ENCODE measurements at regions not wholly inside any gene's neighbourhood (a gene's known extent, or its start where the extent isn't known, plus 50 kb on each side); places are given as distances from the start of the nearest gene placed in this dataset.

- peak; percentile 92 for DNase-seq (ENCODE audit: low read depth)
Observed at GRCh38 chr3:150170852-150171520, 200.3 kb upstream of the PFN2 start.

GRCh38 chr3:150169330-150169940, 198.7 kb upstream of the PFN2 start:
- DNase-seq (ENCODE audit: low read depth), result no peak

GRCh38 chr3:150168698-150169097, 198.0 kb upstream of the PFN2 start:
- DNase-seq (ENCODE audit: low read depth), result peak; percentile 59

- no peak for DNase-seq (ENCODE audit: low read depth)
Observed at GRCh38 chr3:150165396-150166094, 194.8 kb upstream of the PFN2 start.

- DNase-seq (ENCODE audit: low read depth), result no peak
Observed at GRCh38 chr3:150161011-150161410, 190.3 kb upstream of the PFN2 start.

DNA sequence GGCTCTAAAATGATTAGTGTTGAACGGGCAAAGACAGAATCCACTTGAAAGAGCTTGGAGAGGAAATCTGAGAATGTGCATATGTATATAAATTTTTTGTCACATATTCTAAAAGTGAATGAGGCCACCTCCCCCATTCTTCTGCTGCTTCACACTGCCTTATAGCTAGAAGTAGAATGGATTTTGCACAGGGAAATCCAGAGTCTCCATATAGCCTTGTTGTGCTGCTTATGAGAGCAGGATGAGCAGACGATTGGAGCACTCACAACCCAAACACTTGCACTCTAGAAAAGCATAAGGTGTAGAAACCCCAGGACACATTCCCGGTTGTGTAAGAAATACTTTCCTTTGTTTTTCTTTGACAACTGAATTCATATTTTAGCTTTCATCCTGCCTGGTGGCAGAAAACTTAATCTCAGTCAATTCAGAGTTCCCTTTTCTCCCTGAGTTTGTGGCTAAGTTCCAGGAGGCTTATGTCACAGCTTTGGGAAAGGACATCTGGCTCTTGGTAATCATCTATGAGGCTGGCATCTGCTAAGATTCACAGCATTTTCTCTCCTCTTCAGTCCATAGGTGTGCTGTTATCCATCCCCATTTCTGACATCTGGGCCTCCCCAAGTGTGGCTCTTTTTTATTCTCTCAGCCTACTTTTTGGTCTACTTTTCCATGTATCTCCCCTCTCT, 188.4 kb upstream of the PFN2 start:
- DNase-seq (ENCODE audit: low read depth), result peak; percentile 78

DNA sequence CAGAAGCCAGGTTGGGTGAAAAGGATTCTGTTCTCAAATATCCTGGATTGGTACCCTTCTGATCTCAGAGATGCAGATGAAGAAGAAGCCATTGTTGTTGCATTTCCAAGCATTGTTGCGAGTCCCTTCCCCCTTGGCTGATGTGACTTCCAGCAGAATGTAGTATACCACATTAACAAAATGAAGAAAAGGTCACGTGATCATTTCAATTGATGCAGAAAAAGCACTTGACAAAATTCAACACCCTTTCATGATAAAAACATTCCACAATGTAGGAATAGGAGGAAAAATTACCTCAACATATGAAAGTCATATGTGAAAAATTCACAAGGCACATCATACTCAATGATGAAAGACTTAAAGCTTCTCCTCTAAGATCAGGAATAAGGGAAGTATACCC, 181.9 kb upstream of the PFN2 start:
- no peak for DNase-seq (ENCODE audit: low read depth)

GRCh38 chr3:150150633-150151032, 179.9 kb upstream of the PFN2 start:
- DNase-seq (ENCODE audit: low read depth), result no peak

- DNase-seq (ENCODE audit: low read depth), result peak; percentile 78
Observed at GRCh38 chr3:150149651-150150051, 179.0 kb upstream of the PFN2 start.

GRCh38 chr3:150148227-150148626, 177.5 kb upstream of the PFN2 start:
- DNase-seq (ENCODE audit: low read depth), result no peak

DNA sequence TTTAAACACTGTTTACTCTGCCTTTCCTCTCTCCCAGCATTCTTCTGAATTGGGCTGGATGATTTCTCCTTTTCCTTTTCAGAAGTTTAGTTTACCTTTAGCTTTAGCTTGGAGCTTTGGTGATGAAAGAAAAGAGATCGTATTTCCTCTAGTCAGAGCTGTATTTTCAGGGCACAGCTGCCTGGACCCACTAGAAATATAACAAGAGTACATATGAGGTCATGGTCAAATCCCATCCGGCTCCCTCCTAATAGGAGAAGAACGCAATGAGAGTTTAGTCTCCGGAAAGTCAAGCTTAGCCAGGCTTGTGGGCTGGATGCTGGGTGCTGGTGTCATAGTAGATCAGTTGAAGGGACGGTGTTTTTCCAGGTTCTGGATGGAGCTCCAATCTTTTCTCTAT, 177.1 kb upstream of the PFN2 start:
- peak; percentile 93 for DNase-seq (ENCODE audit: low read depth)

DNA sequence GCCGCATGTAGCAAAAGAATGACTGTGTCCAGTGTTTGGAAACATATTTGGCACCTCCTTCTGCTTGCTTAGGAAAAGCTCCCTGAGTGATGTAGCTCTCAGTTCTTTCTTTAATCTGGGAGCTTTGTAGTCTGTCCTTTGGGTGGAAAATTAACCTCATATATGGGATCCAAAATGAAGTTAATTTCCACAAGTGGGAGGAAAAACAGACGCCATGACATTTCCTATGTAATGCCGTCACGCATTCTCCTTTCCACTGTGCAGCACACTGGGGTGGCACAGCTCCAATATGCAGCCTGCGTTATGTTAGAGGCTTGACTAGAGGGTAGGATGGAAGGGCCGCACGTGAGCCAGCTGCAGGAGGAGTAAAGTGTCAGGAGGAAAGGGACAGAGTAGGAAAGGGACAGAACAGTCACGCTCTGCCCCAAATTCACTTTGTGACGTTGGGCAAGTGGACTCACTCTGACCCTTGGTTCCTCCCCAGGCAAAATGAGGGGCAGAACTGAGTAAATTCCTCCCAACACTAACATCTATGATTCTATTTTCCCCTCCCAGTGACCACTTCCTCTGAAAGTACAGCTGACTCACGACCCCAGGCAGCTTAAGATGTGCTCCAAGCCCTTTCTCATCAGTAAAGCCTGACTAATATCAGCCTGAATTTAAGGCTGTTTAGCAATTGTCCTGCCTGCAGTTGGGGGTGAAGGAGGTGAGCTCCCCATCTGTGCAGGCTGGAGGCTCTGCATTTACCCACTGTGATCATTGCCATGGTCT, 176.5 kb upstream of the PFN2 start:
- DNase-seq (ENCODE audit: low read depth), result peak; percentile 82

DNA sequence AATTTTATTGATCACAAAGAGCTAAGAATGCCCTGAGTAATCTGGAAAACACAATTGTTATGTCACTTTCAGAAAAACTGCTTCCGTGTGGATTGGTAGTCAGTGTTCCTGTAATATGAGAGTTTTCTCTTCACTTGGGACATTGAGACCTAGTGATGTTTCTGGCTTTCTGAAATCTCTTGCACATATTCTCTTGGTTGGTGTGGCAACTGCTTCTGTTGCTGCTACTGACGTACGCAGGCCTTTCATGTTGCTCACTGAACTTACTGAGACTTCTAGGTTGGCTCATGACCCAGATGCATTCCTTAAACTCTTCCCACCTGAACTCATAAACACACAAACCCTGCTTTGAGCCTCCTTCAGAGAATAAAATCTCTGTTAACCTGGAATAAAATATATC, 175.0 kb upstream of the PFN2 start:
- no peak for DNase-seq (ENCODE audit: low read depth)

DNA sequence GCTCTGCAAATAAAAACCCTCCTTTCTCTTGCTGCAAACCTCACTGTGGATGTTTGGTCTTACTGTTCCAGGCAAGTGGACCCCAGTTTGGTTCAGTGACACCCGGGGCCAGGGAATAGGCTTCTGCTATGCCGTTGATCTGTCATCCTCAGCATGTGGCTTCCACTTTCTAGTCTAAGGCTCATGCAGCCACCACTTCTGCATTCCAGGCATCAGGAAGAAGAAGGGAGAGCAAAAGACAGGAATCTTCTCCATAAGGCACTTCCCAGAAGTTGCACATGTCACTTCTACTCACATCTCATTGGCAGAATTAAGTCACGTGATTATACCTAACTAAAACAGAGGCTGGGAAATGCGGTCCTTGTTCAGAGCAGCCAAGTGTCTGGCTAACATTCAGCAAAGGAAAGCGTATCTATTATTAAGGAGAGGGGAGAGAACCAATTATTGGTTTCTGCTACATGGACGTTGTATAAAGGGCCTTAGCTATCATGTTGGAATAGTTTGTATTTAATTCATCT, 173.6 kb upstream of the PFN2 start:
- DNase-seq (ENCODE audit: low read depth), result no peak

DNA sequence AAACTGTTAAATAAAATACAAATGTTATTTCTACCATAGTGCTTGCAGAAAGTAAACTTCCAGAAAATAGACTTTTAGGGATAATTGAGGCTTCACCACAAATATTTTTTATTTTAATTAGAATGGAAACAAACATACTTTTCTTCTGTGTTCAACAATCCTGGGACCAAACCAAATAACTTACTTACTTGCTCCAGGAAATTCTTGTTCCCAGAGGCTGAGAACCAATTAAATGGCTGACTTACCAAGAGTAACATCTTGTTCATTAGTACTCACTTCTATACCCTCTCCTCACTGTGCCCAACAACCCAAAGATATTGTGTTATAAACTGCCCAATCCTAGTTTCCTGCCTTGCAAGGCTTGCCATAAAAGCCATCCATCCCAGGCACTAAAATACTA, 172.2 kb upstream of the PFN2 start:
- DNase-seq (ENCODE audit: low read depth), result no peak

DNA sequence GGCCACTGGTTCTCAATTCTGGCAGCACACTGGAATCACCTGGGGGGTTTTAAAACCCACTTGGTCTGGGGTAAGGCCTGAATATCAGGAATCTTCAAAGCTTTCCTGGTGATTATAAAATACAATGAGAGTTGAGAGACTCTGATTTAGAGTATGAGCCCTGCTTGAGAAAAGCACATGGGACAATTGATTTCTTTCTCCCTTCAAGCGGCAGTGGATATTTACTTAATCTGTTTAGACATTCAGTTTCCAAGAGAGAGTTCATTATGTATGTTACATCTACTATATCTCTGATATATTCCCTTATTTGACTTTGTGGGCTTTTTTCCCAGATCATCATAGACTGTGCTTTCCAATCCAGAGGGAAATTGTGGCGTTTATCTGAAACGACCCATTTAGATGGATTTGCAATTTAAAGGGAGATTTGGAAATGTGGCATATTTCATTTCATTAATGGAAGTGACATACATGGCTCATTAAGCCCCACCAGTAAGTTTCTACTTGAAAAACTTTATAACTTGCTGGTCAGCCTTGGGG, 171.2 kb upstream of the PFN2 start:
- no peak for DNase-seq (ENCODE audit: low read depth)

GRCh38 chr3:150140614-150141321, 170.1 kb upstream of the PFN2 start:
- DNase-seq (ENCODE audit: low read depth), result no peak

DNA sequence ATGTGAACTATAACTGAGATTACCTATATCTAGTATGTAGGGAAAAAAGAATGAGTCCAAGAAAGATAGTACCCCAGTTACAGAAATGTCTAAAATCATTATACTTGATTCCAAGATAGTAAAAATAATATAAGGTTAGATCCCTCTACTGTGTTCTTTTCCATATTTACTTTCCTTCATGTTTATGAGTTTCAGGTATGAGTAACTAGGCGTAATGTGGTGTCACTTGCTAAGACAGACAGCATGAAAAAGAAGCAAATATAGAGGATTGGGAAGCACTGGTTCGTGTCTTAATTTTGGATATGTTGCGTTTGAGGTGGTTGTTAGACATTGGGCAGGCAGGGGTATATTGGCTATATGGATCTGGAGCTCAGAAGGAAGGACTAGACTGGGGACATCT, 168.1 kb upstream of the PFN2 start:
- no peak for DNase-seq (ENCODE audit: low read depth)

DNA sequence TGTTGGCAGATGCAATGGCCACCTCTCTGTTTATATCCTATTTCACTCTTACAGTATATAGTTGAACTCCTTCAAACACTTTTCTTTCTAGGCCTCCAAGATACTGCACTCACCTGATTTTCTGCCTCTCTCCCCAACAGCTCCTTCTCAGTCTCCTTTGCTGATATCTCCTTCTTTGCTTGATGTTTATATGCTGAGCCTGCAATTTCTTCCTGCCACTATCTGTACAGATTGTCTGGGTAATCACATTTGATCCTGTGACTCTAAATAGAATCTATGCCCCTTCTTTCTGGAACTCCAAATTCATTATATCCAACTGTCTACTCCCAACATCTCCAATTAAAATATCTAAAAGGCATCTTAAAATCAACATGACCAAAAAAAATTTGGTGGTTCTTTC, 165.5 kb upstream of the PFN2 start:
- DNase-seq (ENCODE audit: low read depth), result no peak

GRCh38 chr3:150135287-150135721, 164.6 kb upstream of the PFN2 start:
- DNase-seq (ENCODE audit: low read depth), result no peak

Data from myocyte (in vitro differentiated cells).